ENCODE measurements at regions not wholly inside any gene's neighbourhood (a gene's known extent, or its start where the extent isn't known, plus 50 kb on each side); places are given as distances from the start of the nearest gene placed in this dataset.

- no peak for DNase-seq (ENCODE audit: low read depth, low spot score)
Observed at GRCh38 chr2:6352247-6352646, 513.5 kb downstream of the CMPK2 start.

GRCh38 chr2:6352906-6353515 is 512.7 kb downstream of the CMPK2 start:
- no peak for DNase-seq (ENCODE audit: low read depth, low spot score)

GRCh38 chr2:6353669-6354068 is 512.0 kb downstream of the CMPK2 start:
- no peak for DNase-seq (ENCODE audit: low read depth, low spot score)

- no peak for DNase-seq (ENCODE audit: low read depth, low spot score)
Observed at GRCh38 chr2:6354546-6354945, 511.2 kb downstream of the CMPK2 start.

- no peak for DNase-seq (ENCODE audit: low read depth, low spot score)
Observed at GRCh38 chr2:6355886-6356761, 509.6 kb downstream of the CMPK2 start.

GRCh38 chr2:6358546-6358945 is 507.2 kb downstream of the CMPK2 start:
- DNase-seq (ENCODE audit: low read depth, low spot score) = no peak

- no peak for DNase-seq (ENCODE audit: low read depth, low spot score)
Observed at GRCh38 chr2:6358985-6359384, 506.7 kb downstream of the CMPK2 start.

- DNase-seq (ENCODE audit: low read depth, low spot score) = no peak
Observed at GRCh38 chr2:6359964-6360363, 505.7 kb downstream of the CMPK2 start.

- DNase-seq (ENCODE audit: low read depth, low spot score) = no peak
Observed at GRCh38 chr2:6362671-6363450, 502.8 kb downstream of the CMPK2 start.

GRCh38 chr2:6368281-6368680 is 497.4 kb downstream of the CMPK2 start:
- DNase-seq (ENCODE audit: low read depth, low spot score) = no peak

- no peak for DNase-seq (ENCODE audit: low read depth, low spot score)
Observed at GRCh38 chr2:6369266-6369665, 496.4 kb downstream of the CMPK2 start.

- DNase-seq (ENCODE audit: low read depth, low spot score) = no peak
Observed at GRCh38 chr2:6370753-6371551, 494.8 kb downstream of the CMPK2 start.

- no peak for DNase-seq (ENCODE audit: low read depth, low spot score)
Observed at GRCh38 chr2:6372317-6372901, 493.3 kb downstream of the CMPK2 start.

- no peak for DNase-seq (ENCODE audit: low read depth, low spot score)
Observed at GRCh38 chr2:6381326-6381725, 484.4 kb downstream of the CMPK2 start.

- no peak for DNase-seq (ENCODE audit: low read depth, low spot score)
Observed at GRCh38 chr2:6384341-6384740, 481.4 kb downstream of the CMPK2 start.

GRCh38 chr2:6392354-6392753 is 473.4 kb downstream of the CMPK2 start:
- no peak for DNase-seq (ENCODE audit: low read depth, low spot score)

GRCh38 chr2:6392966-6393365 is 472.7 kb downstream of the CMPK2 start:
- no peak for DNase-seq (ENCODE audit: low read depth, low spot score)

GRCh38 chr2:6393819-6394218 is 471.9 kb downstream of the CMPK2 start:
- DNase-seq (ENCODE audit: low read depth, low spot score) = no peak

GRCh38 chr2:6394276-6394675 is 471.4 kb downstream of the CMPK2 start:
- DNase-seq (ENCODE audit: low read depth, low spot score) = no peak

GRCh38 chr2:6398421-6398820 is 467.3 kb downstream of the CMPK2 start:
- no peak for DNase-seq (ENCODE audit: low read depth, low spot score)

GRCh38 chr2:6401301-6401700 is 464.4 kb downstream of the CMPK2 start:
- no peak for DNase-seq (ENCODE audit: low read depth, low spot score)
